ENCODE measurements at regions not wholly inside any gene's neighbourhood (a gene's known extent, or its start where the extent isn't known, plus 50 kb on each side); places are given as distances from the start of the nearest gene placed in this dataset.
"Not testable (repeated sequence)": the region's sequence is repeated elsewhere in the genome, so short reads cannot be mapped to it uniquely, and the experiment has no call there.

DNA sequence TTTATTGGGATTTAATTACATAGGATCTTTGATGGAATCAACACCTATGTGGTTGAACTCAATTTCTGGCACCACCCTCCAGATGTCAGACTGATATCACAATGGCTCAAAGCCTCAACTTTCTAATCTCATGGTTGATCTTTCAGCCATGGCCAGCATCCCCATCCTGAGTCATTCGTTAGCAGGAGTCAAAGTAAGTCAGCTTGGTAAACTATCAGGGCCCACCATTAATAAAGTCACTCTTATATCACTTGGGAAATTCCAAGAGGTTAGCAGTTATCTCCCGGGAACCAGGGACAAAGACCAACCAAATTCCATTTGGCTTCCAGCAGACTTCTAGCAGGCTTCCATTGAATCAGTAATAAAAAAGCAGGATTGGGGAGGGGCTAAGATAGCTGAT, 50.7 kb upstream of the TNFSF4 start:
- intact Hi-C loops (cut with DNase I; ENCODE audit: low total_unique reads): no loop called here
- TF ChIP-seq, protein P1, sequence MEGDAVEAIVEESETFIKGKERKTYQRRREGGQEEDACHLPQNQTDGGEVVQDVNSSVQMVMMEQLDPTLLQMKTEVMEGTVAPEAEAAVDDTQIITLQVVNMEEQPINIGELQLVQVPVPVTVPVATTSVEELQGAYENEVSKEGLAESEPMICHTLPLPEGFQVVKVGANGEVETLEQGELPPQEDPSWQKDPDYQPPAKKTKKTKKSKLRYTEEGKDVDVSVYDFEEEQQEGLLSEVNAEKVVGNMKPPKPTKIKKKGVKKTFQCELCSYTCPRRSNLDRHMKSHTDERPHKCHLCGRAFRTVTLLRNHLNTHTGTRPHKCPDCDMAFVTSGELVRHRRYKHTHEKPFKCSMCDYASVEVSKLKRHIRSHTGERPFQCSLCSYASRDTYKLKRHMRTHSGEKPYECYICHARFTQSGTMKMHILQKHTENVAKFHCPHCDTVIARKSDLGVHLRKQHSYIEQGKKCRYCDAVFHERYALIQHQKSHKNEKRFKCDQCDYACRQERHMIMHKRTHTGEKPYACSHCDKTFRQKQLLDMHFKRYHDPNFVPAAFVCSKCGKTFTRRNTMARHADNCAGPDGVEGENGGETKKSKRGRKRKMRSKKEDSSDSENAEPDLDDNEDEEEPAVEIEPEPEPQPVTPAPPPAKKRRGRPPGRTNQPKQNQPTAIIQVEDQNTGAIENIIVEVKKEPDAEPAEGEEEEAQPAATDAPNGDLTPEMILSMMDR (IDR thresholded peaks at IDR 0.05): no peak
- TF ChIP-seq POLR2A (IDR thresholded peaks at IDR 0.05): no peak
- no peak overlapping the region for H3K4me3 ChIP-seq
- no peak for DNase-seq (ENCODE audit: low spot score in 2 of 2)
- H3K36me3 ChIP-seq: no peaks in the 10 kb centered on the region
- no peaks in the 10 kb centered on the region for H3K4me1 ChIP-seq
- H3K9me3 ChIP-seq: peaks cover 0 to 17% of the 10 kb centered on the region in 2 donors
- H3K27ac ChIP-seq: no peak overlapping the region
- H3K27me3 ChIP-seq: no peaks in the 10 kb centered on the region

GRCh38 chr1:173258479-173259264, 51.5 kb upstream of the TNFSF4 start:
- no peak for DNase-seq (ENCODE audit: low spot score in 2 of 2)
- Histone ChIP-seq H3K27ac (no peak overlapping the region), H3K27me3 (no peaks in the 10 kb centered on the region), H3K9me3 (peaks cover 0 to 17% of the 10 kb centered on the region in 2 donors), H3K4me1 (no peaks in the 10 kb centered on the region), H3K4me3 (no peak overlapping the region), H3K36me3 (no peaks in the 10 kb centered on the region)
- TF ChIP-seq POLR2AphosphoS5 (IDR thresholded peaks at IDR 0.05) (no peak), POLR2A (IDR thresholded peaks at IDR 0.05) (no peak)
- TF ChIP-seq, protein P1 (IDR thresholded peaks at IDR 0.05): no peak
- intact Hi-C loops (cut with DNase I; ENCODE audit: low total_unique reads): no loop called here

- H3K4me1 ChIP-seq; H3K27me3 ChIP-seq; H3K27ac ChIP-seq; H3K4me3 ChIP-seq; DNase-seq (ENCODE audit: low spot score in 2 of 2); H3K36me3 ChIP-seq; intact Hi-C loops (cut with DNase I; ENCODE audit: low total_unique reads): not testable (repeated sequence)
- H3K9me3 ChIP-seq: peaks cover 0 to 17% of the 10 kb centered on the region in 2 donors
These were observed 53.2 kb upstream of the TNFSF4 start for GRCh38 chr1:173260329-173260728.

GRCh38 chr1:173266841-173267240, 59.7 kb upstream of the TNFSF4 start:
- intact Hi-C loops (cut with DNase I; ENCODE audit: low total_unique reads): no loop called here
- H3K27ac ChIP-seq: no peak overlapping the region
- H3K36me3 ChIP-seq: no peaks in the 10 kb centered on the region
- no peaks in the 10 kb centered on the region for H3K9me3 ChIP-seq
- H3K27me3 ChIP-seq: no peaks in the 10 kb centered on the region
- DNase-seq (ENCODE audit: low spot score in 2 of 2): no peak
- H3K4me3 ChIP-seq: no peak overlapping the region
- H3K4me1 ChIP-seq: no peaks in the 10 kb centered on the region
- TF ChIP-seq POLR2A (IDR thresholded peaks at IDR 0.05) (no peak), POLR2AphosphoS5 (IDR thresholded peaks at IDR 0.05) (no peak)
- TF ChIP-seq, protein P1 (IDR thresholded peaks at IDR 0.05): no peak

GRCh38 chr1:173267453-173267945, 60.4 kb upstream of the TNFSF4 start:
- no peak for TF ChIP-seq POLR2A (IDR thresholded peaks at IDR 0.05)
- TF ChIP-seq POLR2AphosphoS5 (IDR thresholded peaks at IDR 0.05): no peak
- TF ChIP-seq, protein P1 (IDR thresholded peaks at IDR 0.05): no peak

More at GRCh38 chr1:173267453-173267945, 60.4 kb upstream of the TNFSF4 start:
- Histone ChIP-seq H3K4me1 (no peaks in the 10 kb centered on the region), H3K9me3 (no peaks in the 10 kb centered on the region), H3K27ac (no peak overlapping the region), H3K4me3 (no peak overlapping the region), H3K27me3 (no peaks in the 10 kb centered on the region), H3K36me3 (no peaks in the 10 kb centered on the region)
- intact Hi-C loops (cut with DNase I; ENCODE audit: low total_unique reads): no loop called here
- DNase-seq (ENCODE audit: low spot score in 2 of 2): no peak
